Frontal cortex (tissue), 3 donors: ENCODE measurements at regions not wholly inside any gene's neighbourhood (a gene's known extent, or its start where the extent isn't known, plus 50 kb on each side); places are given as distances from the start of the nearest gene placed in this dataset.

Experiments
- DNase-seq, 2 donors: peaks; one replicate each; pipeline ENCODE4 v3.0.0; 2012; ENCODE audit warnings: low spot score in 2 of 2
- FAIRE-seq: peaks from 2 replicates; lab custom pipeline; 2012; peaks lifted over from hg19 to GRCh38; lab: Jason Lieb, UNC
- donor health status: control.
- donor health status: control.
- donor health status: control.

- DNase-seq = no peak
- FAIRE-seq = no peak
Measured at GRCh38 chr5:20276959-20277263, 288.9 kb upstream of the CDH18 start.

GRCh38 chr5:20276061-20276958, 288.3 kb upstream of the CDH18 start:
- FAIRE-seq = no peak

GRCh38 chr5:20266066-20266465, 278.1 kb upstream of the CDH18 start:
- DNase-seq = no peak

More at GRCh38 chr5:20276061-20276958, 288.3 kb upstream of the CDH18 start:
- DNase-seq = no peak

GRCh38 chr5:20262896-20263295, 274.9 kb upstream of the CDH18 start:
- FAIRE-seq = no peak

More at GRCh38 chr5:20266066-20266465, 278.1 kb upstream of the CDH18 start:
- no peak for FAIRE-seq

GRCh38 chr5:20254748-20255147, 266.7 kb upstream of the CDH18 start:
- no peak for FAIRE-seq
- no peak for DNase-seq

More at GRCh38 chr5:20262896-20263295, 274.9 kb upstream of the CDH18 start:
- no peak for DNase-seq

GRCh38 chr5:20248118-20248517, 260.1 kb upstream of the CDH18 start:
- FAIRE-seq (no peak), DNase-seq (no peak)

GRCh38 chr5:20245432-20245974, 257.5 kb upstream of the CDH18 start:
- FAIRE-seq = no peak
- no peak for DNase-seq

- no peak for FAIRE-seq
- no peak for DNase-seq
Measured at GRCh38 chr5:20241351-20241750, 253.4 kb upstream of the CDH18 start.

GRCh38 chr5:20231040-20231439, 243.0 kb upstream of the CDH18 start:
- DNase-seq (no peak), FAIRE-seq (no peak)

GRCh38 chr5:20230010-20230409, 242.0 kb upstream of the CDH18 start:
- DNase-seq (no peak), FAIRE-seq (no peak)

GRCh38 chr5:20229303-20230005, 241.5 kb upstream of the CDH18 start:
- no peak for DNase-seq
- peak; percentile 6 for FAIRE-seq

GRCh38 chr5:20224966-20225365, 237.0 kb upstream of the CDH18 start:
- no peak for FAIRE-seq
- DNase-seq = no peak

GRCh38 chr5:20224046-20224445, 236.0 kb upstream of the CDH18 start:
- DNase-seq = no peak

GRCh38 chr5:20223451-20223850, 235.5 kb upstream of the CDH18 start:
- FAIRE-seq (no peak), DNase-seq (no peak)

More at GRCh38 chr5:20224046-20224445, 236.0 kb upstream of the CDH18 start:
- FAIRE-seq = no peak

GRCh38 chr5:20215257-20215656, 227.3 kb upstream of the CDH18 start:
- FAIRE-seq = no peak

GRCh38 chr5:20213803-20214202, 225.8 kb upstream of the CDH18 start:
- DNase-seq = no peak

More at GRCh38 chr5:20215257-20215656, 227.3 kb upstream of the CDH18 start:
- no peak for DNase-seq

GRCh38 chr5:20212701-20213100, 224.7 kb upstream of the CDH18 start:
- DNase-seq (no peak), FAIRE-seq (no peak)

More at GRCh38 chr5:20213803-20214202, 225.8 kb upstream of the CDH18 start:
- no peak for FAIRE-seq

GRCh38 chr5:20166456-20166855, 178.5 kb upstream of the CDH18 start:
- DNase-seq (no peak), FAIRE-seq (no peak)

GRCh38 chr5:20158006-20158405, 170.0 kb upstream of the CDH18 start:
- no peak for FAIRE-seq
- no peak for DNase-seq

GRCh38 chr5:20157089-20157488, 169.1 kb upstream of the CDH18 start:
- DNase-seq (no peak), FAIRE-seq (no peak)

GRCh38 chr5:20145240-20145639, 157.2 kb upstream of the CDH18 start:
- DNase-seq (no peak), FAIRE-seq (no peak)
